Nephron progenitor cell (in vitro differentiated cells): ENCODE measurements at regions not wholly inside any gene's neighbourhood (a gene's known extent, or its start where the extent isn't known, plus 50 kb on each side); places are given as distances from the start of the nearest gene placed in this dataset.
A peak's percentile ranks its signal among the peaks of the same experiment; 100 is the strongest.

Experiments
- DNase-seq: peaks from one replicate; pipeline ENCODE4 v3.0.0; 2021
- H3K27ac Mint-ChIP-seq: 2 replicates; pipeline ENCODE4 v1.8.0; 2021; ENCODE audit warnings: mild to moderate bottlenecking, moderate library complexity, mixed read lengths
- H3K27me3 Mint-ChIP-seq: 2 replicates; pipeline ENCODE4 v1.8.0; 2021; ENCODE audit warnings: mild to moderate bottlenecking, low read depth, mixed read lengths; ENCODE audit not compliant: poor library complexity
- H3K36me3 Mint-ChIP-seq: 2 replicates; pipeline ENCODE4 v1.8.0; 2021; ENCODE audit warnings: low read depth, mixed read lengths
- H3K4me1 Mint-ChIP-seq: 2 replicates; pipeline ENCODE4 v1.8.0; 2021; ENCODE audit warnings: mixed read lengths
- H3K4me3 Mint-ChIP-seq: 2 replicates; pipeline ENCODE4 v1.8.0; 2021; ENCODE audit warnings: mild to moderate bottlenecking, moderate library complexity, mixed read lengths
- H3K9me3 Mint-ChIP-seq: 2 replicates; pipeline ENCODE4 v1.8.0; 2021; ENCODE audit warnings: mild to moderate bottlenecking, moderate library complexity, mixed read lengths
- CTCF ChIP-seq: fragments of 200-600 bp; sonication (generic); IDR thresholded peaks from 2 replicates; pipeline ENCODE4 v1.5.0; 2021; ENCODE audit warnings: antibody characterized with exemption

GRCh38 chr3:525415-525814, 328.9 kb downstream of the CHL1 start:
- no peaks in the 10 kb centered on the region for H3K36me3 Mint-ChIP-seq
- peaks cover 2% of the 10 kb centered on the region for H3K27me3 Mint-ChIP-seq
- no peaks in the 10 kb centered on the region for H3K4me1 Mint-ChIP-seq
- TF ChIP-seq CTCF: no peak
- peaks cover 4% of the 10 kb centered on the region for H3K9me3 Mint-ChIP-seq
- DNase-seq: no peak
- no peak overlapping the region for H3K27ac Mint-ChIP-seq
- no peak overlapping the region for H3K4me3 Mint-ChIP-seq

DNA sequence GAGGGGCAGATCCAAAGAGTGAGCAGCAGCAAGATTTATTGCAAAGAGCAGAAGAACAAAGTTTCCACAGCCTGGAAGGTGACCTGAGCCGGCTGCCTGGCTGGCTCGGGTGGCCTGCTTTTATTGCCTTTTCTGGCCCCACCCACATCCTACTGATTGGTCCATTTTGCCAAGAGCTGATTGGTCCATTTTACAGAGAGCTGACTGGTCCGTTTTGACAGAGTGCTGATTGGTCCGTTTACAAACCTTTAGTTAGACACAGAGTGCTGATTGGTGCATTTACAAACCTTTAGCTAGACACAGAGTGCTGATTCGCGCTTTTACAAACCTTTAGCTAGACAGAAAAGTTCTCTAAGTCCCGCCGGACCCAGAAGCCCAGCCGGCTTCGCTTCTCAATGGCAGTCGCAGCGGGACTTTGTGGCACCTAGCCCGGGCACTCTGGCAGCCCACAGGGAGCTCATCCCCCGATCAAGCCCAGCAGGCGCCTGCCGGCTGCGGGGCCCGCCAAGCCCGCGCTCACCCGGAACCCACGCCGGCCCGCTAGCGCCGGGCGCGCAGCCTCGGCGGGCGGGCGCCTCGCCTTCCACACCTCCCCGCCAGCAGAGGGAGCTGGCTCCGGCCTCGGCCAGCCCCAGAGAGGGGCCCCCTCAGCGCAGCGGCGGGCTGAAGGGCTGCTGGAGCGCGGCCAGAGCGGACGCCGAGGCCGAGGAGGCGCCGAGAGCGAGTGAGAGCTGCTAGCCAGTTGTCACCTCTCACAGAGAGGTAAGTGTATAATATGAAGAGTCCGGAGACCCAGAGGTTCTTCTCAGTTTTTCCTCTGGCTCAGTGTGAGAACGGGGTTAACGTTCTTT, 339.2 kb downstream of the CHL1 start:
- DNase-seq: peak; percentile 24
- peaks cover 2% of the 10 kb centered on the region for H3K4me1 Mint-ChIP-seq
- no peak overlapping the region for H3K27ac Mint-ChIP-seq
- H3K9me3 Mint-ChIP-seq: peaks cover 30% of the 10 kb centered on the region
- H3K4me3 Mint-ChIP-seq: peak overlapping the region; percentile 79
- H3K27me3 Mint-ChIP-seq: no peaks in the 10 kb centered on the region
- no peak for TF ChIP-seq CTCF
- no peaks in the 10 kb centered on the region for H3K36me3 Mint-ChIP-seq

- no peak overlapping the region for H3K27ac Mint-ChIP-seq
- H3K36me3 Mint-ChIP-seq: no peaks in the 10 kb centered on the region
- H3K4me1 Mint-ChIP-seq: peaks cover 8% of the 10 kb centered on the region
- no peak for TF ChIP-seq CTCF
- H3K4me3 Mint-ChIP-seq: peak overlapping the region; percentile 79
- no peaks in the 10 kb centered on the region for H3K27me3 Mint-ChIP-seq
- peaks cover 30% of the 10 kb centered on the region for H3K9me3 Mint-ChIP-seq
- DNase-seq: no peak
Observed at GRCh38 chr3:536417-536813, 339.9 kb downstream of the CHL1 start.

DNA sequence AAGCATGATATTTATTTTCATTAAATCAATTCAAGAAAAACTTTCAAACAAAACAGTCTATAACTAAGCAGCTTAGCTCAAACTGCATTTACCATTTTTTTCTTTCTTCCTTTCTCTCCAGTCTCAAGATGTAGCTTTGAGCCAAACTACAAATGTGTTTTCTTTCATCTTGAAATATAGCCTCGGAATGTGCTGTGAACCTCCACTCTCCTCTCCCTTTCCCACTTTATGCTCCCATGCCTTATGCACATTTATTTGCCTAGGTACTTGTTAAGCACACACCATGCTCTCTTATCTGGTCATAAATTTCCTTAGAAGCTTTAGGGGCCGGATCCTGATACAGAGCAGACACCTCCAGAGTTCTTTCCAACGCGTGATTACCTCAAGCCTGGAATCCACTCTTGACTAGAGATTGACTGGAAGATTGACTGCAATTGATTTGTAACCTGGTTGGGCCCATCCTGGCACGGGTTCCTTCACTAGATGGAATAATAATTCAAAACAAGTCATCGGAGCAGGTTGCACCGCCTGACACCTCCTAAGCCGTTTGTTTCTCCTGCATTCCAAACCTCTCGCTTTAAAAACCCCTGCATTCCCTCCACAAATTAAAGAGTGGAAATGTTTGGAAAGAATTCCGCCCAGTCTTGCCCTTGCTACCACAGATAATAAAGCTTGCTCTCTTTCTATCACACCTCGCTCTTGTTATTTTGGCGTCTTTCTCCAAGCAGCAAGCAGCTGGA, 344.7 kb downstream of the CHL1 start:
- DNase-seq: peak; percentile 11
- Mint-ChIP-seq H3K27me3 (no peaks in the 10 kb centered on the region), H3K9me3 (peaks cover 9% of the 10 kb centered on the region), H3K36me3 (no peaks in the 10 kb centered on the region), H3K4me1 (peaks cover 49% of the 10 kb centered on the region), H3K27ac (peak overlapping the region; percentile 61), H3K4me3 (no peak overlapping the region)
- no peak for TF ChIP-seq CTCF

DNA sequence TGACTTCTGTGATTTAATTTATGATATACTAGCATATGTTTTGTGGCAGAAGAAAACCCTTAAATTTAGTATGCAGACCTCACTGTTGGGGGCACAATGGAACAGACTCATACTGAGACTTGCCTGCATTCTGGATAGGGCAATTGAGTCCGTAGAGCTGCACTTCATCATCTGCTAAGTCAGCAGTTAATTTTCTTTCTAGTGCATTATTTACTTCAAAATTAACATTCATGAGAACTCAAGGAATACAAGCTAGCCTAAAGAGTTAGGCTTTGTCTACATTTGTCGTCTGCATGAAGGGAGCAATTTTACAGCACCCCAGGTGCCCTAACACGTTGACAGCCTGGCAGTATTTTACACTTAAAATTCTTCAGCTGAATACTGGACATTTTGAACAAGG, 345.5 kb downstream of the CHL1 start:
- no peak for DNase-seq
- peaks cover 1% of the 10 kb centered on the region for H3K9me3 Mint-ChIP-seq
- no peak for TF ChIP-seq CTCF
- H3K36me3 Mint-ChIP-seq: no peaks in the 10 kb centered on the region
- H3K4me3 Mint-ChIP-seq: no peak overlapping the region
- peaks cover 54% of the 10 kb centered on the region for H3K4me1 Mint-ChIP-seq
- peak overlapping the region; percentile 61 for H3K27ac Mint-ChIP-seq
- H3K27me3 Mint-ChIP-seq: no peaks in the 10 kb centered on the region
